Kidney (tissue), 13 donors: ENCODE measurements at regions not wholly inside any gene's neighbourhood (a gene's known extent, or its start where the extent isn't known, plus 50 kb on each side); places are given as distances from the start of the nearest gene placed in this dataset.

Experiments
- DNase-seq, 5 donors: peaks; one replicate each; pipeline ENCODE4 v3.0.0-alpha.2; 2013 to 2020
- FAIRE-seq: peaks from 2 replicates; lab custom pipeline; 2012; peaks lifted over from hg19 to GRCh38; lab: Jason Lieb, UNC
- H3K27ac ChIP-seq, 2 donors: one replicate each; pipeline ENCODE4 v1.7.0; 2013; ENCODE audit warnings: low read depth in 2 of 2, low read length in 2 of 2, inconsistent platforms in 1 of 2
- H3K27me3 ChIP-seq: one replicate; pipeline ENCODE4 v1.7.1; 2013; ENCODE audit warnings: low read length, inconsistent platforms; ENCODE audit not compliant: control insufficient read depth, insufficient read depth
- H3K36me3 ChIP-seq, 3 donors: one replicate each; pipeline versions ENCODE4 v1.7.0 to v1.7.1; 2013; ENCODE audit warnings: low read length in 3 of 3, control low read depth in 1 of 3, inconsistent platforms in 1 of 3; ENCODE audit not compliant: insufficient read depth in 3 of 3, control insufficient read depth in 2 of 3
- H3K4me1 ChIP-seq, 3 donors: one replicate each; pipeline versions ENCODE4 v1.7.0 to v1.7.1; 2013; ENCODE audit warnings: low read length in 3 of 3, inconsistent platforms in 1 of 3, low read depth in 1 of 3; ENCODE audit not compliant: control insufficient read depth in 2 of 3, insufficient read depth in 2 of 3
- H3K4me3 ChIP-seq, 3 donors: one replicate each; pipeline versions ENCODE4 v1.7.0 to v1.8.1; 2013; ENCODE audit warnings: low read length in 3 of 3, control low read depth in 1 of 3, inconsistent platforms in 1 of 3
- H3K9ac ChIP-seq, 3 donors: one replicate each; pipeline versions ENCODE4 v1.7.0 to v1.7.1; 2013; ENCODE audit warnings: low read length in 3 of 3, control low read depth in 1 of 3, inconsistent platforms in 1 of 3
- H3K9me3 ChIP-seq, 3 donors: one replicate each; pipeline versions ENCODE4 v1.7.0 to v1.7.1; 2013; ENCODE audit warnings: low read length in 3 of 3, control low read depth in 1 of 3, inconsistent platforms in 1 of 3; ENCODE audit not compliant: control insufficient read depth in 2 of 3, insufficient read depth in 1 of 3
- intact Hi-C: fragments of 100-400 bp; cut with DNase I; formaldehyde crosslinking; loops from one replicate; pipeline ENCODE4 v1.11.1; 2022
- TF ChIP-seq, protein P1 (sequence below): IDR thresholded peaks from 3 replicates; pipeline ENCODE4 v1.5.1; 2012; ENCODE audit warnings: mild to moderate bottlenecking, moderate library complexity, borderline replicate concordance; ENCODE audit not compliant: insufficient read depth; ENCODE audit errors: extremely low read depth
- donor health status: control.
- donor health status: control.
- donor health status: control.
- donor health status: control.
- donor health status: control.
- donor health status: DM: yes; HTN: yes; CAD: no.
- donor health status: Normal renal cell carcinoma (clear cell type).

DNA sequence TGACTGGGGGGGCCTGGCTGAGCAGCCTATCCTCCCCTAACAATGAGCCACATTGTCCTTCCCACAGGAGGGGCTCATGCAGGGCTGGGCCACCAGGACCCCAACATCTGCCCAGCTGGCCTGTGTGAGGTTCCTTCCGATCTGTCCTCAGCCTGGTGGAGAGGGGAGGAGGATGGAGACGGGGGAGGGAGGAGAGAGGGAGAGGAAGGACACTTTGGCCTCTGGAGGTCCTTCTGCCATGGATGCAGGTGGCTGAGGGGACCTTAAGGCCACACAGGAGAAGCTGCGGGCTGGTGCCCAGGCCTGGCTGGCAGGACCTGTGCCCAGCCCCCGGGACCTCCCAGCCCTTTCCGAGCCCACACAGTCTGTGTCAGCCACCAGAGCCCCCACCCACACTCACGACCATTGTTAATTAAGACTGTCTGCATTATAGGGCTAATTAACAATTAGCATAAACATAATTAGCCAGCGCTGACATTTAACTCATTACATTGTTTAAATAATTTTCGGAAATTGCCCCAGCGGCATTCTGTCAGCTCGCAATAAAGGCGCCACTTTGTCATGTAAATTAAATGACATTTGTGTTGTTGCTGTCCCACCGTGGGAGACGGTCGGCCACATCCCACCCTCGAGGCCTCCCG, 53.0 kb upstream of the NKX1-1 start:
- Histone ChIP-seq H3K4me1 (no peaks in the 10 kb centered on the region), H3K36me3 (no peaks in the 10 kb centered on the region), H3K27me3 (peaks cover 8% of the 10 kb centered on the region), H3K4me3 (no peak overlapping the region), H3K9me3 (peaks cover 0 to 6% (median 0%) of the 10 kb centered on the region in 3 donors), H3K9ac (no peak overlapping the region), H3K27ac (no peak overlapping the region)
- no peak for FAIRE-seq
- peak in 1 of 5 donors; percentile 24 for DNase-seq
- TF ChIP-seq, protein P1, sequence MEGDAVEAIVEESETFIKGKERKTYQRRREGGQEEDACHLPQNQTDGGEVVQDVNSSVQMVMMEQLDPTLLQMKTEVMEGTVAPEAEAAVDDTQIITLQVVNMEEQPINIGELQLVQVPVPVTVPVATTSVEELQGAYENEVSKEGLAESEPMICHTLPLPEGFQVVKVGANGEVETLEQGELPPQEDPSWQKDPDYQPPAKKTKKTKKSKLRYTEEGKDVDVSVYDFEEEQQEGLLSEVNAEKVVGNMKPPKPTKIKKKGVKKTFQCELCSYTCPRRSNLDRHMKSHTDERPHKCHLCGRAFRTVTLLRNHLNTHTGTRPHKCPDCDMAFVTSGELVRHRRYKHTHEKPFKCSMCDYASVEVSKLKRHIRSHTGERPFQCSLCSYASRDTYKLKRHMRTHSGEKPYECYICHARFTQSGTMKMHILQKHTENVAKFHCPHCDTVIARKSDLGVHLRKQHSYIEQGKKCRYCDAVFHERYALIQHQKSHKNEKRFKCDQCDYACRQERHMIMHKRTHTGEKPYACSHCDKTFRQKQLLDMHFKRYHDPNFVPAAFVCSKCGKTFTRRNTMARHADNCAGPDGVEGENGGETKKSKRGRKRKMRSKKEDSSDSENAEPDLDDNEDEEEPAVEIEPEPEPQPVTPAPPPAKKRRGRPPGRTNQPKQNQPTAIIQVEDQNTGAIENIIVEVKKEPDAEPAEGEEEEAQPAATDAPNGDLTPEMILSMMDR, result no peak
- intact Hi-C loops, result no loop called here

DNA sequence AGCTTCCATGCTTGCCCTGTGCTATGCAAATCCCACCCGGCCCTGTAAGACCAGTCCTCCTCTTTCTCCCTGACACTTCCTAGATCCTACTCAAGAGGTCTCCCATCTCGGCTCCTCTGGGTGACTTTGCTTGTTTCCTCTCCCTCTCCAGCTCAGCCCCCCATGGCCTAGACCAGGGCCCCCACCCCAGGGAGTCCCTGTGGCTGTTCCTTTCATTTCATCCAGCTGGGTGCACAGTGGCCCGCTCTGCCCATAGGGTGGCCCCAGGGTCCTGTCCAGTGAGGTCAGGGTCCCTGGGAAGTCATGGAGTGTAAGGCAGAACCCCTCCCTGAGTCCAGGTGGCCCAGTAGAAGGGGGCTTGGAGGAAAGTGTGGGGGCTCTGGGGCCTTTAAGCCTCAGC, 52.3 kb upstream of the NKX1-1 start:
- DNase-seq, result no peak
- no peaks in the 10 kb centered on the region for H3K36me3 ChIP-seq
- TF ChIP-seq, protein P1, result no peak
- peaks cover 8% of the 10 kb centered on the region for H3K27me3 ChIP-seq
- intact Hi-C loops, result no loop called here
- H3K9ac ChIP-seq, result no peak overlapping the region
- FAIRE-seq, result no peak
- H3K9me3 ChIP-seq, result peaks cover 0 to 6% (median 0%) of the 10 kb centered on the region in 3 donors
- no peak overlapping the region for H3K4me3 ChIP-seq
- H3K4me1 ChIP-seq, result no peaks in the 10 kb centered on the region
- H3K27ac ChIP-seq, result no peak overlapping the region
